OCI-LY1 (cell line): ENCODE measurements at regions not wholly inside any gene's neighbourhood (a gene's known extent, or its start where the extent isn't known, plus 50 kb on each side); places are given as distances from the start of the nearest gene placed in this dataset.

Experiments
- H2AFZ ChIP-seq: fragments of 200-600 bp; sonication (generic), shearing (Covaris generic); 2 replicates; pipeline ENCODE4 v1.6.0; 2014; ENCODE audit warnings: antibody characterized with exemption, mild to moderate bottlenecking, low read length
- H3F3A ChIP-seq: fragments of 200-600 bp; sonication (generic), shearing (Covaris generic); 2 replicates; pipeline ENCODE4 v1.6.0; 2014; ENCODE audit warnings: mild to moderate bottlenecking, antibody characterized with exemption, low read length, moderate library complexity; ENCODE audit not compliant: insufficient read depth
- H3K27ac ChIP-seq: fragments of 200-600 bp; sonication (generic); 2 replicates; pipeline ENCODE4 v1.5.1; 2014; ENCODE audit warnings: low read length, mixed run types, mild to moderate bottlenecking, low read depth; ENCODE audit not compliant: poor library complexity, severe bottlenecking
- H3K27me3 ChIP-seq: fragments of 200-600 bp; sonication (generic); 2 replicates; pipeline ENCODE4 v1.6.0; 2014; ENCODE audit warnings: antibody characterized with exemption, mild to moderate bottlenecking, low read length, moderate library complexity; ENCODE audit not compliant: insufficient read depth
- H3K36me3 ChIP-seq: fragments of 200-600 bp; sonication (generic); 2 replicates; pipeline ENCODE4 v1.6.1; 2014; ENCODE audit warnings: mild to moderate bottlenecking, antibody characterized with exemption, low read length, moderate library complexity, mixed read lengths; ENCODE audit not compliant: insufficient read depth
- H3K4me1 ChIP-seq: fragments of 200-600 bp; sonication (generic); 2 replicates; pipeline ENCODE4 v1.5.1; 2014; ENCODE audit warnings: mild to moderate bottlenecking, low read length, moderate library complexity; ENCODE audit not compliant: insufficient read depth, severe bottlenecking
- H3K4me2 ChIP-seq: fragments of 200-600 bp; sonication (generic), shearing (Covaris generic); 2 replicates; pipeline ENCODE4 v1.6.1; 2014; ENCODE audit warnings: low read length
- H3K4me3 ChIP-seq: fragments of 200-600 bp; sonication (generic); 2 replicates; pipeline ENCODE4 v1.5.1; 2014; ENCODE audit warnings: low read length, low read depth, mild to moderate bottlenecking, mixed read lengths; ENCODE audit not compliant: poor library complexity, severe bottlenecking
- H3K79me2 ChIP-seq: fragments of 200-600 bp; shearing (Covaris generic); 2 replicates; pipeline ENCODE4 v1.6.1; 2016; ENCODE audit warnings: mixed run types, low read length, mixed read lengths; ENCODE audit not compliant: insufficient read depth
- H3K9ac ChIP-seq: fragments of 200-600 bp; sonication (generic), shearing (Covaris generic); 2 replicates; pipeline ENCODE4 v1.6.1; 2014; ENCODE audit warnings: mild to moderate bottlenecking, low read length, mixed read lengths
- H3K9me2 ChIP-seq: fragments of 200-600 bp; sonication (generic), shearing (Covaris generic); 2 replicates; pipeline ENCODE4 v1.6.1; 2014; ENCODE audit warnings: low read depth, mild to moderate bottlenecking, low read length, mixed read lengths
- H3K9me3 ChIP-seq: fragments of 200-600 bp; shearing (Covaris generic); 2 replicates; pipeline ENCODE4 v1.6.1; 2014; ENCODE audit warnings: low read length, mixed read lengths
- H4K20me1 ChIP-seq: fragments of 200-600 bp; sonication (generic), shearing (Covaris generic); 2 replicates; pipeline ENCODE4 v1.6.0; 2016; ENCODE audit warnings: mild to moderate bottlenecking, low read length; ENCODE audit not compliant: insufficient read depth
- CTCF ChIP-seq: fragments of 200-600 bp; sonication (generic), shearing (Covaris generic); IDR thresholded peaks from 2 replicates; pipeline ENCODE4 v1.5.1; 2017; ENCODE audit warnings: mild to moderate bottlenecking, antibody characterized with exemption, low read length, moderate library complexity, mixed read lengths
- EZH2 ChIP-seq: fragments of 200-600 bp; sonication (generic), shearing (Covaris generic); IDR thresholded peaks from 2 replicates; pipeline ENCODE4 v1.8.0; 2017; ENCODE audit warnings: borderline replicate concordance, mixed run types, mild to moderate bottlenecking, antibody characterized with exemption, low read length, moderate library complexity, mixed read lengths

GRCh38 chr11:129302386-129303101 is 73.1 kb upstream of the BARX2 start:
- H3K36me3 ChIP-seq: no peaks in the 10 kb centered on the region
- no peaks in the 10 kb centered on the region for H3K27me3 ChIP-seq
- H3K9ac ChIP-seq: no peak overlapping the region
- H3F3A ChIP-seq: no peaks in the 10 kb centered on the region
- no peaks in the 10 kb centered on the region for H3K9me3 ChIP-seq
- H3K4me2 ChIP-seq: no peak overlapping the region
- H2AFZ ChIP-seq: no peak overlapping the region
- no peaks in the 10 kb centered on the region for H3K9me2 ChIP-seq
- TF ChIP-seq CTCF (no peak), EZH2 (no peak)
- no peak overlapping the region for H3K4me3 ChIP-seq
- no peaks in the 10 kb centered on the region for H3K4me1 ChIP-seq
- no peaks in the 10 kb centered on the region for H4K20me1 ChIP-seq
- no peaks in the 10 kb centered on the region for H3K79me2 ChIP-seq
- H3K27ac ChIP-seq: no peak overlapping the region

- Histone ChIP-seq H3K4me1 (no peaks in the 10 kb centered on the region), H3K9me2 (no peaks in the 10 kb centered on the region), H2AFZ (no peak overlapping the region), H3K9ac (no peak overlapping the region), H3F3A (no peaks in the 10 kb centered on the region), H3K4me3 (no peak overlapping the region), H3K4me2 (no peak overlapping the region), H3K27ac (no peak overlapping the region), H3K79me2 (no peaks in the 10 kb centered on the region), H4K20me1 (no peaks in the 10 kb centered on the region), H3K9me3 (no peaks in the 10 kb centered on the region), H3K36me3 (no peaks in the 10 kb centered on the region), H3K27me3 (no peaks in the 10 kb centered on the region)
- TF ChIP-seq CTCF (no peak), EZH2 (no peak)
Observed at GRCh38 chr11:129300099-129300498, 75.5 kb upstream of the BARX2 start.

- Histone ChIP-seq H3K36me3 (no peaks in the 10 kb centered on the region), H3K4me1 (no peaks in the 10 kb centered on the region), H3K9ac (no peak overlapping the region), H3K4me2 (no peak overlapping the region), H3F3A (no peaks in the 10 kb centered on the region), H3K27me3 (no peaks in the 10 kb centered on the region), H3K9me2 (no peaks in the 10 kb centered on the region), H2AFZ (no peak overlapping the region), H3K79me2 (no peaks in the 10 kb centered on the region), H3K4me3 (no peak overlapping the region), H3K9me3 (no peaks in the 10 kb centered on the region), H4K20me1 (no peaks in the 10 kb centered on the region), H3K27ac (no peak overlapping the region)
- TF ChIP-seq CTCF (no peak), EZH2 (no peak)
Observed at GRCh38 chr11:129298988-129299387, 76.7 kb upstream of the BARX2 start.
